Adipocyte (in vitro differentiated cells): ENCODE measurements at regions not wholly inside any gene's neighbourhood (a gene's known extent, or its start where the extent isn't known, plus 50 kb on each side); places are given as distances from the start of the nearest gene placed in this dataset.
"Not testable (repeated sequence)": the region's sequence is repeated elsewhere in the genome, so short reads cannot be mapped to it uniquely, and the experiment has no call there.

Source experiments
- DNase-seq: peaks from one replicate; pipeline ENCODE4 v3.0.0-alpha.2; 2015; ENCODE audit warnings: low read depth
- H3K27me3 ChIP-seq: replicated peaks from 2 replicates; pipeline ENCODE4 v1.7.0; 2013; ENCODE audit warnings: mild to moderate bottlenecking, low read length, moderate library complexity; ENCODE audit not compliant: control insufficient read depth, insufficient read depth
- H3K36me3 ChIP-seq: 2 replicates; pipeline ENCODE4 v1.7.0; 2013; ENCODE audit warnings: low read length, mild to moderate bottlenecking, moderate library complexity; ENCODE audit not compliant: control insufficient read depth, insufficient read depth, severe bottlenecking
- H3K4me1 ChIP-seq: 2 replicates; pipeline ENCODE4 v1.7.0; 2013; ENCODE audit warnings: mild to moderate bottlenecking, low read length, moderate library complexity; ENCODE audit not compliant: control insufficient read depth, insufficient read depth
- H3K4me3 ChIP-seq: 2 replicates; pipeline ENCODE4 v1.7.0; 2013; ENCODE audit warnings: mild to moderate bottlenecking, low read length, moderate library complexity
- H3K9ac ChIP-seq: 2 replicates; pipeline ENCODE4 v1.7.0; 2013; ENCODE audit warnings: mild to moderate bottlenecking, low read length, moderate library complexity
- H3K9me3 ChIP-seq: 2 replicates; pipeline ENCODE4 v1.7.0; 2013; ENCODE audit warnings: mild to moderate bottlenecking, low read length, moderate library complexity; ENCODE audit not compliant: control insufficient read depth

DNA sequence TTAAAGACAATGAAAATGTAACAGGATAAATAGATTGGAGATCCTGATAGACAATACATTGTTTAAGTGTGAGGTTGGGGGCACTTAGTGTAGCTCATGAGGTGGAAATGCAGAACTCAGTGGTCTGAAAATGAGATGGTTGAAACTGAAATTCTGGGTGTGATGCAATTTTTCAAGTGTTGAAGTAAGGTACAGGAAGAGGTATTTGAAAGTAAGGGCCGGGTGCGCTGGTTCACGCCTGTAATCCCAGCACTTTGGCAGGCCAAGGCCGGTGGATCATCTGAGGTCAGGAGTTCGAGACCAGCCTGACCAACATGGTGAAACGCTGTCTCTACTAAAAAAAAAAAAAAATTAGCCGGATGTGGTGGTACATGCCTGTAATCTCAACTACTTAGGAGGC, 113.0 kb downstream of the UFM1 start:
- no peaks in the 10 kb centered on the region for H3K4me1 ChIP-seq
- H3K27me3 ChIP-seq: no peaks in the 10 kb centered on the region
- peaks cover 5% of the 10 kb centered on the region for H3K9me3 ChIP-seq
- H3K9ac ChIP-seq: no peak overlapping the region
- no peak overlapping the region for H3K4me3 ChIP-seq
- DNase-seq: no peak
- H3K36me3 ChIP-seq: no peaks in the 10 kb centered on the region

DNA sequence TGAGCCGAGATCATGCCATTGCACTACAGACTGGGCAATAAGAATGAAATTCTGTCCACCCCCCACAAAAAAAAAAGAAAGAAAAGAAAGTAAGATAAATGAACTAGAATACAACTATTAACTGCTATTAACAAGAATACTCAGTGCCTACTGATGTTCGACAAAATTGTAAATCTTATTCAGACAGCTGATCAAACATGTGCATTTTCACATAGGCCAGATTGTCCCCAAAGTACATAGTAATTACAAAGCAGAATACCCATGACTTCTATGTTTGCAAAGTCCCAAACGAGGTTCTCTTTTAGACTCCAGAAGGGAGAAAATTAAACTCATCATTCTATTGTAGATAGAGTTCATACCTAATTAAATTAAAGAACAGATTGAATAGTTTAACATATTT, 113.4 kb downstream of the UFM1 start:
- H3K4me3 ChIP-seq: no peak overlapping the region

DNA sequence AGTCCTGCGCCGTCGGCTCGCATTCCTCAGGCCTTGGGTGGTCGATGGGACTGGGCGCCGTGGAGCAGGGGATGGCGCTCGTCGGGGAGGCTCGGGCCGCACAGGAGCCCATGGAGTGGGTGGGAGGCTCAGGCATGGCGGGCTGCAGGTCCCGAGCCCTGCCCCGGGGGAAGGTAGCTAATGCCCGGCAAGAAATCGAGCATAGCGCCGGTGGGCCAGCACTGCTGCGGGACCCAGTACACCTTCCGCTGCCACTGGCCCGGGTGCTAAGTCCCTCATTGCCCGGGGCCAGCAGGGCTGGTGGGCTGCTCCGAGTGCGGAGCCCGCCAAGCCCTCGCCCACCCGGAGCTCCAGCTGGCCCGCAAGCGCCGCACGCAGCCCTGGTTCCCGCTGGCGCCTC, 122.8 kb downstream of the UFM1 start:
- H3K4me3 ChIP-seq, H3K36me3 ChIP-seq, H3K4me1 ChIP-seq, H3K27me3 ChIP-seq, H3K9me3 ChIP-seq, H3K9ac ChIP-seq, DNase-seq: not testable (repeated sequence)

More for the DNA sequence above, 113.4 kb downstream of the UFM1 start:
- H3K9ac ChIP-seq: no peak overlapping the region
- H3K9me3 ChIP-seq: peaks cover 5% of the 10 kb centered on the region
- no peaks in the 10 kb centered on the region for H3K36me3 ChIP-seq
- no peaks in the 10 kb centered on the region for H3K4me1 ChIP-seq
- no peaks in the 10 kb centered on the region for H3K27me3 ChIP-seq
- no peak for DNase-seq

DNA sequence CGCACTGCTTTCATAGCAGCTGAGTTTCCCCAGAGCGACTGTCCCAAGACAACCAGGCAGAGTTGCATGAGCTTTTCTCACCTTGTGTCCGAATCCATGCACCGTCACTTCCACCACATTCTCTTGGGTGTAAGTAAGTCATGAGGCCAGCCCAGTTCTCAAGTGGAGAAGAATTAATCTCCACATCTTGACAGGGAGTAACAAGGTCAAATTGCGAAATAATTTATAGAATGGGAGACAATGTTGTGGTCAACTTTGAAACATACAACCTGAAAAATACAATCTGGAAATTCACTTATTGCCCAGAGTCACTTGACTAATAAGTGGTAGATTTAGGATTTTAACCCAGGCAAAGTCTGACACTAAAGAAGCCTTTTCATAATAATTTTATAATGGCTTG, 123.7 kb downstream of the UFM1 start:
- Histone ChIP-seq H3K9me3 (no peaks in the 10 kb centered on the region), H3K4me3 (no peak overlapping the region), H3K4me1 (no peaks in the 10 kb centered on the region), H3K27me3 (no peaks in the 10 kb centered on the region), H3K36me3 (no peaks in the 10 kb centered on the region), H3K9ac (no peak overlapping the region)
- DNase-seq: no peak

DNA sequence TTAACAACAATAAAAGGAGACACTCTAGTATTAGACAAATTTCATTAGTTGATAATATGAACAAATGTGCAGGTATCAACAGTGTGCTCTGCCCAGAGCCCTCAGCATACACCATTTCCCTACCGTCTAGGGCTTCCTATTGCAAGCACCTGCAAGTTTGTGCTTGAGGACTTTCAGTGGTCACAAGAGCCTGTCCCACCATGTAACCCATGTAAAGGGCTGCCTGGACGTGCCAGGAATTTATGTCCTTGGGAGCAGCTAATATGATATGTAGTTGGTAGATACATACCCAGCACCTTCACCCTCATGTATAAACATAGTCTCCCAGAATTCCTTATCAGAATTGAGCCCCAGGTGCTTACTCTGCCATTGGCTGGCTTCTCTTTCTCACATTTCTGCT, 128.0 kb downstream of the UFM1 start:
- no peak for DNase-seq
- Histone ChIP-seq H3K9ac (no peak overlapping the region), H3K4me1 (no peaks in the 10 kb centered on the region), H3K4me3 (no peak overlapping the region), H3K27me3 (no peaks in the 10 kb centered on the region), H3K9me3 (no peaks in the 10 kb centered on the region), H3K36me3 (no peaks in the 10 kb centered on the region)

DNA sequence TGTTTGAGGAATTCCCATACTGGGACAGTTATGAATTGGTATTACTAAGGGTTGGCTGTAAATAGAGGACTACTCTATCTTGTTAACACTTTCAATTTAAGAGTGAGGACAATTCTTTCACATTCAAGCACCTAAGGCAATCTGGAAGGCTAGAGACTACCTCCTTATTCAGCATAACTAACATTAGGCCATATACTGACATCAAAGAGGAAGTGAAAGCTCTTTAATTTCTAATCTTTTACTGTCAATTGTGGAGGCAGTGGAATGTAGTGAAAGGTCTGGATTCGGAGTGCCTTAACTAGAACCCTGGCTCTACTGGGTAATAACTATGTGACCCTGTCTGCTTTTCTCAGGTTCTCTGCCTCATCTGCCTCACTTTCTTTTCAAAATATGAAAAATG, 134.0 kb downstream of the UFM1 start:
- no peaks in the 10 kb centered on the region for H3K9me3 ChIP-seq
- H3K4me3 ChIP-seq: no peak overlapping the region
- no peaks in the 10 kb centered on the region for H3K36me3 ChIP-seq
- H3K9ac ChIP-seq: no peak overlapping the region
- DNase-seq: no peak
- H3K4me1 ChIP-seq: no peaks in the 10 kb centered on the region
- H3K27me3 ChIP-seq: no peaks in the 10 kb centered on the region

DNA sequence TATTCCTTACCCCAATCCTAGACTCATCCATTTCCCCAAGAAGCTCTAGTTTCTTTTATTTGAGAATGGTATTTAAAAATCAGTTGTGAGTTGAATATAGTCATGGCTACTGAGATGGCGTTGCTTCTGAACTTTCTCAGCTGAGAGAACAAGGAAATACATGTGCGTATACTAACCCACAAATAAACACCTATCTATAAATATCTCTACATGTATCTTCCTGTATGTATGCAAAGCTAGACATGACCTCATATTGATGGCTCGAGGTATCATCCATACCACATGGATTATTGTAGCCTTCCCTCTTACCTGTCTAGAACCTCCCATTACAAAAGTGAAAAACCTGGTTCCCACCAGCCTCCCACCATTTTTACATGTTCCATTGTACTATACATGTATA, 141.0 kb downstream of the UFM1 start:
- Histone ChIP-seq H3K36me3 (no peaks in the 10 kb centered on the region), H3K4me1 (no peaks in the 10 kb centered on the region), H3K9me3 (peaks cover 4% of the 10 kb centered on the region), H3K4me3 (no peak overlapping the region), H3K9ac (no peak overlapping the region), H3K27me3 (no peaks in the 10 kb centered on the region)
- DNase-seq: no peak

DNA sequence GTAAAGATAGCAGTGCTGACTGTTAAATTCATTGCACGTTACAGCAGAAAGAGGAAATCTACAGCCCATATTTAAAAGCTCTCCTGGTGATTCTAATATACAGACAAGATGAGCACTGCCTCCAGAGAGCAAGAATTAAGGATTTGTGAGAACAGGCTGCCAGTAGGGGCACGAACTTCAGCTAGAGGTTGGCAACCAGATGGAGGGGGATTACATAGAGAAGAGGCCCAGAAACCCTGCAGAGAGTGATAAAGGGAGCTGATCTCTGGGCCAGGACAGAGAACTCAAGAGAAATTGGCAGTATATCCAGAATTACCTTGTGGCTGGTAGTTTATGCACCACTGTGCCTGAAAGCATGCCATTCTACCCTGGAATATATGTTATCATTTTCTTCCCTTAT, 144.8 kb downstream of the UFM1 start:
- DNase-seq: no peak
- Histone ChIP-seq H3K27me3 (no peaks in the 10 kb centered on the region), H3K9ac (no peak overlapping the region), H3K36me3 (no peaks in the 10 kb centered on the region), H3K4me1 (no peaks in the 10 kb centered on the region), H3K4me3 (no peak overlapping the region), H3K9me3 (peaks cover 36% of the 10 kb centered on the region)

DNA sequence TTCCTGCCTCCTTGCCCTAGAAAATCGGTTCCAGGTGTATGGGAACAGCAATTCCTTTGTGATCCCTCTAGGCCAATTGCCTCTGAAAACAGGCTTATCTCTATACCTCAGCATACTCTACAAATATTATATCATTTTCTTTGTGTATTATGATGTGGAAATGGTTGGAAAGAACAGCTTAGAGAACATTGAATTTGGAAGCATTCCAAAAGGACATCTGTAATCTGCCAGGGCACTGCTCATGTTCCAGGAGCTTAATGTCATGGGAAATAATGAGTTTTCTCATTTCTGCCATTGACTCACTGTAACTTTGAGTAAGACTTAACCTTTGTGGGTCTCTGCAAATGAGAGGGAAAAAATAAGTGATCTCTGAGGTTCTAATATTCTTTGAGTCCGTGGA, 147.3 kb downstream of the UFM1 start:
- no peaks in the 10 kb centered on the region for H3K4me1 ChIP-seq
- no peaks in the 10 kb centered on the region for H3K27me3 ChIP-seq
- no peaks in the 10 kb centered on the region for H3K36me3 ChIP-seq
- no peak overlapping the region for H3K9ac ChIP-seq
- peaks cover 43% of the 10 kb centered on the region for H3K9me3 ChIP-seq
- peak; percentile 5 for DNase-seq
- H3K4me3 ChIP-seq: peak overlapping the region; percentile 20

DNA sequence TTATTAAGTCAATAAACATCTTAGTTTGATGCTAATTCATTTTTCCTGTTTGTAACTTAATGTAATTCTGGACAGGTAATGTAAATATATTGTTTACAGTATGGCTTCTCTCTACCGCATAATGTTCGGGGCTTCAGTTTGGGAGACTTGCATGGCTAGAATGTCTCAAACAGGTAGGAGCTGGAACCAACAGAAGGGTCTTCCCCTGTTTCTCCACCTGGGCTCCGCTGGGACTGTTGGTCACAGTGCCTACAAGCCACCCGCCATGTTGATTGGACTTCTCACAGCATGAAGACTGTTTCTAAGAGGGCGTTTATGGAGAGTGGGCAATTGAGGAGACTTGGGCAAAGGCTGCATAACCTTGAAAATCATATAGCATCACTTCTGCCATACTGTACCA, 148.6 kb downstream of the UFM1 start:
- DNase-seq: no peak
- peaks cover 48% of the 10 kb centered on the region for H3K9me3 ChIP-seq
- no peaks in the 10 kb centered on the region for H3K4me1 ChIP-seq
- H3K36me3 ChIP-seq: no peaks in the 10 kb centered on the region
- no peak overlapping the region for H3K9ac ChIP-seq
- H3K27me3 ChIP-seq: no peaks in the 10 kb centered on the region
- H3K4me3 ChIP-seq: no peak overlapping the region

DNA sequence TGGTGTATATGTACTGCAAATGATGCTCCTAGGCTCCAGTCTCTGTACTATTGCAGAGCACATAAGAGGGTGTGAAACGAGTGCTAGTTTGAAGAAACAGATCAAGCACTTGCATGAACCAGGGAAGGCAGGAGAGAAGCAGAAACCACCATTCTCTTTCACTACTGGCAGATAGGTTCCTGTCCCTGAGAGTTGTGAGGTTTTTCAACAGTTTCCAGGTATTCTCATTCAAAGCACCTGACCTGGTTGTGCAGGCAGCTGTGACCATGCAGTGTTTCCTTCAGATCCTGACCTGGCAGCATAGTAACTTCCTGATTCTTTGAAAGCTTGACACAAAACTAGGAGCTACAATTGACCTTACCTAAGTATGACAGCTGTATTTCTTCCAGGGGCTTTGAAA, 164.9 kb downstream of the UFM1 start:
- H3K36me3 ChIP-seq: no peaks in the 10 kb centered on the region
- H3K9me3 ChIP-seq: no peaks in the 10 kb centered on the region
- H3K4me1 ChIP-seq: no peaks in the 10 kb centered on the region
- peaks cover 8% of the 10 kb centered on the region for H3K27me3 ChIP-seq
- no peak overlapping the region for H3K9ac ChIP-seq
- no peak for DNase-seq
- no peak overlapping the region for H3K4me3 ChIP-seq

DNA sequence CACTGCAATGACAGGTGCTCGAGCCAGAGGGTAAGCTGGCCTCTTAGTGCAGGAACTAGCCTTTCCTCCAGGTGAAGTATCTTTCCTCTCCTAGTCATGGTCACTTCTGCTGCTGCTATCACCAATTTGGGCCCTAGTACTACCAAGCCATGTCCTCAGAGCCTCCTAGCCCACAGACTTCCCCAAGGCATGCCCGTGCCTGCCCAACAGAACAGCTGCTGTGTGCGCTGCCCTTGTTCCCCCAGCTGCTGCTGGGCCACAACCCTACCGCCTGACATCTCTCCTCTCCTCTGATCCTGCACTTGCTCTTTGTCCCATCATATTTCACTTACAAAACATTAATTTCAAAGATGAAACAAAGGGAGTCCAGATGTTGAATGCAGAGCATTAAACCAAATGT, 168.5 kb upstream of the FREM2 start:
- DNase-seq: no peak
- no peaks in the 10 kb centered on the region for H3K36me3 ChIP-seq
- no peak overlapping the region for H3K4me3 ChIP-seq
- no peaks in the 10 kb centered on the region for H3K4me1 ChIP-seq
- H3K9me3 ChIP-seq: no peaks in the 10 kb centered on the region
- H3K27me3 ChIP-seq: peaks cover 17% of the 10 kb centered on the region
- no peak overlapping the region for H3K9ac ChIP-seq
